T-helper 17 cell (primary cell): ENCODE measurements at regions not wholly inside any gene's neighbourhood (a gene's known extent, or its start where the extent isn't known, plus 50 kb on each side); places are given as distances from the start of the nearest gene placed in this dataset.
"Not testable (repeated sequence)": the region's sequence is repeated elsewhere in the genome, so short reads cannot be mapped to it uniquely, and the experiment has no call there.

Experiments
- ATAC-seq: fragments of 150-1000 bp; cut with Tn5 transposase; 2 replicates; pipeline ENCODE4 v1.10.0; 2021; ENCODE audit warnings: mild to moderate bottlenecking, moderate library complexity
- DNase-seq, 3 donors: peaks; one replicate each; pipeline versions ENCODE4 v3.0.0 to v3.0.0-alpha.2; 2020 to 2021
- H3K9me3 ChIP-seq: one replicate; pipeline ENCODE4 v1.7.0; 2013; ENCODE audit warnings: low read length, mild to moderate bottlenecking; ENCODE audit not compliant: control insufficient read depth, poor library complexity, severe bottlenecking
- H3K27ac Mint-ChIP-seq: one replicate; pipeline ENCODE4 v1.8.0; 2022; ENCODE audit warnings: mild to moderate bottlenecking, moderate library complexity, mixed read lengths
- H3K27me3 Mint-ChIP-seq: one replicate; pipeline ENCODE4 v1.8.0; 2022; ENCODE audit warnings: mixed read lengths
- H3K36me3 Mint-ChIP-seq: one replicate; pipeline ENCODE4 v1.8.0; 2022; ENCODE audit warnings: low read depth, mixed read lengths
- H3K4me1 Mint-ChIP-seq: one replicate; pipeline ENCODE4 v1.8.0; 2022; ENCODE audit warnings: mild to moderate bottlenecking, mixed read lengths
- H3K4me3 Mint-ChIP-seq: one replicate; pipeline ENCODE4 v1.8.0; 2022; ENCODE audit warnings: mild to moderate bottlenecking, moderate library complexity, mixed read lengths

DNA sequence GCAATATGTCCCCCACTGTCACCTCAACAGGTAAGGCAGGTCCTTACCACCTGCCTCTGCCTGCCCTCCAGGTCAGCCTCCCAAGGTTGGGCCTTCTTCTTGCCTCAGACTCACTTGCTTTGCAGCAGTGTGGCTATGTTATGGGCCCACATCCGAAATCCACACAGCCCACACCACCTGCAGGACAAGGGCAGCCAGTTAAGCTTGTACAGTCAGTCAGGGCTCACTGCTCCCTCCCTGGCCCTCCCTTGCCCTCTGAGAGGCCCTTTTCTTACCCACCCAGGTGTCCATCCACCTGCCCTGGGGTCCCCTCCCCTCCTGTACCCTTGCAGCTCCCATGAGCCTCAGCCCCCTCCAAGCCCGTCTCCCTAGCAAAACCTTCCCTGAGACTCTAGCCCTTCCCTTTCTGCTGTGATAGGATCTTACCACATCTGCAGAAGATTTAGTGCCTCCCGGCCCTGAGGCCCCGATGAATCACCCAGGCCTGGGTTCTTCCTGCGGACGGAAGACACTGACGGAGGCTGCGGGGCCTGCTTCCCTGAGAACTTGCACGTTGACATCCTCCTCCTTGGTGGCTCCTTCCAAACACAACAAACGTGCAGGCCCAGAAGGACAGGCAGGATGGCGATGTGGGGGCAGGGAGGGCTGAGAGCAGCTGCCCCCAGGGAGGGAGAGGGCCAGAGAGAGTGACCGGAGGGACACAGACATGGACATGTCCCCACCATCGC lies 5466.2 kb upstream of the TPTE start:
- H3K4me1 Mint-ChIP-seq, ATAC-seq, H3K4me3 Mint-ChIP-seq, DNase-seq, H3K27ac Mint-ChIP-seq, H3K27me3 Mint-ChIP-seq, H3K9me3 ChIP-seq, H3K36me3 Mint-ChIP-seq: not testable (repeated sequence)

DNA sequence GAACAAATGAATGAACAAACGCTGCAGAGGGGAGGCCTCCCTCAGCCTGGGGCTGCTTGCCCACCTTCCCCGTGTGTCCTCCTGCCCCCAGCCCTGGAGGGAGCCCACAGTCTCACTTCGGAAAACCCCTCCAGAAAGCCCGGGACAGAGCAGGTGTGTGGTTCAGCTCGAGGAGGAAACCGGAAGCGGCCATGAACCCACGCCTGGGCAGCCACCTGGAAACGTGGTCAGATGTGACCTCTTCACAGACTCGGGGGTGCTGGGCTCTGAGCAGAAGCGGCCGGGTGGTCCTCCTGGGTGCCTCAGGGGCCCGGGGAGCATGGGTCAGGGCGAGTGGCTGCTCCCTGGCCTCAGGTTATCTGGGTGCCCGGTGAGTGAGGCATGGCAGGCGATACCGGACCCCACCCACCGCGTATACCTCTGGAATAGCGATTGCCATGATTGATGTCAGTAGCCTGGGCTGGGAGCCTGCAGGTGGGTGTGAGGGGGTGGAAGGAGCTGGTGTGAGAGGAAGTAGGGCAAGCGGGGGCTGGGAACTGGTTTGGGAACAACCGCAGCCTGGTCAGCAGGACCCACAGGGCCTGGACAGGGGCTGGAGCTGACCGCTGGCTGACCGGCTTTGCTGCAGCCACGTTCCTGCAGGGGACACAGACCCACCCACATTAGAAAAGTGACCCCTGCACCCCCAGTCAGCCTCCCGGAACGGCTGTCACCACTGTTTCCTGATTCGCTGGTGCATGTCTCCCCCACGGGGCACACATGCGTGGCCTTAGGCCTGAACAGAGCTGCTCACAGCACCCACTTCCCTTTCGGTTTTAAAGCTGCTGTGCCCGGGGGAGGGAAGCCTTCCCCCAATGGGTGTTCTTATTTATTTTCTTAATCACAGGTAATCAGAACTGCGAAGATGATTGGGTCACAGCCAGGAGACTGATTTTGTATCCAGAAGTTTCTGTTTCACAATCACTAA lies 5465.1 kb upstream of the TPTE start:
- not testable (repeated sequence) for H3K4me3 Mint-ChIP-seq, H3K36me3 Mint-ChIP-seq, DNase-seq, H3K9me3 ChIP-seq, H3K27ac Mint-ChIP-seq, H3K27me3 Mint-ChIP-seq, H3K4me1 Mint-ChIP-seq
- ATAC-seq, result peak; percentile 89

DNA sequence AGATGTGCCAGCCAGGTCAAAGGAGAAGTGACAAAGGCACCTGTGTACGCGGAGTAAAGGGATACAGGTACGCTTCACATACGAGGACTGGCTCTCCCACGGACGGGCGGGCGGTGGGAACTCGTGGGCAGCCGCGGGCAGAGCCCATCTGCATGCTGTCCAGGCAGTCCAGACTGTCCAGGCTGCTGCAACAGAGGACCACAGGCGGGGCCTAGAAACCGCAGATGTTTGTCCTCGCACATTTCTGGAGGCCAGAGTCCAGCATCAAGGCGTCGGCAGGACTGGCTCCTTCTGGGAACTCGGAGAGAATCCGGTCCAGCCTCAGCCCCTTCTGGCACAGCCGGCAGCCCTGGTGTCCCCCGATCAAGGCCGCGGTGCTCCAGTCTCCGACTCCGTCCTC lies 5464.3 kb upstream of the TPTE start:
- H3K36me3 Mint-ChIP-seq, H3K27ac Mint-ChIP-seq, DNase-seq, H3K9me3 ChIP-seq, H3K27me3 Mint-ChIP-seq, H3K4me1 Mint-ChIP-seq, ATAC-seq, H3K4me3 Mint-ChIP-seq: not testable (repeated sequence)

- not testable (repeated sequence) for H3K27ac Mint-ChIP-seq, ATAC-seq, H3K4me3 Mint-ChIP-seq, H3K4me1 Mint-ChIP-seq, H3K9me3 ChIP-seq, H3K27me3 Mint-ChIP-seq, DNase-seq, H3K36me3 Mint-ChIP-seq
These were observed 5460.9 kb upstream of the TPTE start for GRCh38 chr21:5060364-5061083.

- ATAC-seq, H3K36me3 Mint-ChIP-seq, H3K9me3 ChIP-seq, H3K27me3 Mint-ChIP-seq, DNase-seq, H3K4me1 Mint-ChIP-seq, H3K4me3 Mint-ChIP-seq, H3K27ac Mint-ChIP-seq: not testable (repeated sequence)
These were observed 5456.7 kb upstream of the TPTE start for GRCh38 chr21:5064581-5065142.

DNA sequence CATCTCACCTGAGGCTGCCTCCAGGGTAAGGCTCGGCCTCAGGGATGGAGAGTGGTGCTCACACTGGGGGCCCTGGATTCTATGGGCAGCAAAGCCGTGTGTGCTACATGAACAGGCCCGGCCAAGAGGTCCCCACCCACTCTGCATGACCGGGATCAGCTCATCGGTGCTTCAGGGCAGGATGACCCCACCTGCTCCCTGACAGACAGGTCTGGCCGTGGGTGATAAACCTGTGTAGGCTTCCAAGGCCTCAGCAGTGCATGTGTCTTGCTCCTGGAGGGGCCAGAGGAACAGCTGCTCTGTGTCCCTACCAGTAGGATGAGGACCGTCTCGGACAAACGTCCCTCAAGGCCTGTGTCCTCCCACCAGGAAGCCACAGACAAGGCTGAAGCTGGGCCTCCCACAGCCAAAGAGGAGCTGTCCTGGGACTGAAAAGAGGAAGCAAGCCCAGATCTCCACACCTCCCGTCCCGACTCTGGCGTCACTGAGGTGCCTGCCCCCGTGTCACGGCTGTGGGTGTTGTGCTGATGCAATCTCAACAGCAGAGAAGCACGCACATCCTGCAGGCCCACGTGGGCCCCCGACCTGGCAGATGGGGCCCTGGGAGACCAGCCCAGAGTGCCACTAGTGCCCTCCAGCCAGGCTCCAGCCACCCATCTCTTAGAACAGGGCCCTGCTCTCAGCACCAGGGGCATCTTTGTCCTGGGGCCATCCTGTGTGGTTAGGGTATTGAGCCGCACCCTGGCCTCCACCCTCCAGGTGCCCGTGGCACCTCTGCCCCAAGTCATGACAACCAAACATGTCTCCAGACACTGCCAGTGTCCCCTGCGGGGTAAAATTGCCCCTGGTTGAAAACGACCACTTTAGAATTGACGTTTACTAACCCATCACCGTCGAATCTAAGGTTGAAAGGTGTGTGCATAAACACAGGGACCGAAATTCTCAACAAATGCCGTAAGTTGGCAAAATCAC lies 5455.9 kb upstream of the TPTE start:
- H3K9me3 ChIP-seq, H3K27ac Mint-ChIP-seq, H3K36me3 Mint-ChIP-seq, H3K27me3 Mint-ChIP-seq, H3K4me3 Mint-ChIP-seq, H3K4me1 Mint-ChIP-seq: not testable (repeated sequence)
- DNase-seq (peak in 2 of 3 donors; percentile 49 to 52), ATAC-seq (peak; percentile 99)

GRCh38 chr21:5066682-5067251 lies 5454.6 kb upstream of the TPTE start:
- not testable (repeated sequence) for H3K4me1 Mint-ChIP-seq, H3K27ac Mint-ChIP-seq, DNase-seq, H3K27me3 Mint-ChIP-seq, H3K4me3 Mint-ChIP-seq, ATAC-seq, H3K36me3 Mint-ChIP-seq, H3K9me3 ChIP-seq

- DNase-seq, H3K36me3 Mint-ChIP-seq, H3K27me3 Mint-ChIP-seq, ATAC-seq, H3K27ac Mint-ChIP-seq, H3K9me3 ChIP-seq, H3K4me3 Mint-ChIP-seq, H3K4me1 Mint-ChIP-seq: not testable (repeated sequence)
These were observed 5453.9 kb upstream of the TPTE start for GRCh38 chr21:5067326-5068048.

DNA sequence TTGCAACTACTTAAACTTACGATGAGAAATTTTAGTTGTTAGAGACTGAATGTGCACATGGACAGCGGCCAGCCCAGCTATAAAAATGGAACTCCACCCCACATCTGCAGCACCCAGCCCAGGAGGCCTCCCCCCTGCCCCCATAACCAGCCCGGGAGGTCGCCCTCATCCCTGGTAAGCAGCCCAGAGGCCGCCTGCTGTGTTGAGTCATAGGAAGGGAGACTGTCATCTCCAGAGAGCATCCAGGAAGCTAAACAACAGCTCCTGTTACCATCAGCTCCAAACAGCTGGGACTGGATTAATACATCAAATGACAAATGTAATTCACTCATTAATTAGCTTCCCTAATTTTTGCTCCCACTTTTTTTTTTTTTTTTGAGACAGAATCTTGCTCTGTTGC lies 5452.7 kb upstream of the TPTE start:
- not testable (repeated sequence) for ATAC-seq, H3K4me3 Mint-ChIP-seq, DNase-seq, H3K27ac Mint-ChIP-seq, H3K27me3 Mint-ChIP-seq, H3K4me1 Mint-ChIP-seq, H3K36me3 Mint-ChIP-seq, H3K9me3 ChIP-seq

DNA sequence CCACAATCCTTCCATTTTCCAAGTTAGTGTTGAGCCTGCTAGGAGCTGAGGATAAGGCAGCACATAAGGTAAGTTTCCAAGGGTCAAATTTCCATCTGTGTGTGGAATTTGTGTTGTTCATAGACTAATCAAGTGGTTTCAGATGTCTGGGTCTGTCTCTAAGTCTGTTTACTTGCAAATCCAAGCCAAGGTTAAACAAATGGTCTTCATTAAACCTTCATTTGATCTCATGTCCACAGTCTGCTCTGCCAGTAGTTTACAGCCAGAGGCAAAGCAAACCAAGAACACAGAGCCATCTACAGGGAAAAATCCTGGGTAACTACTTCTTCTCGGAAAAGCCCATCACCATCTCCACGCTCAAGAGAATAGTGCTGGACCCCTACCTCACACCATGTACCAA lies 5450.2 kb upstream of the TPTE start:
- not testable (repeated sequence) for H3K4me1 Mint-ChIP-seq, H3K9me3 ChIP-seq, H3K36me3 Mint-ChIP-seq, DNase-seq, H3K4me3 Mint-ChIP-seq, H3K27ac Mint-ChIP-seq, ATAC-seq, H3K27me3 Mint-ChIP-seq

DNA sequence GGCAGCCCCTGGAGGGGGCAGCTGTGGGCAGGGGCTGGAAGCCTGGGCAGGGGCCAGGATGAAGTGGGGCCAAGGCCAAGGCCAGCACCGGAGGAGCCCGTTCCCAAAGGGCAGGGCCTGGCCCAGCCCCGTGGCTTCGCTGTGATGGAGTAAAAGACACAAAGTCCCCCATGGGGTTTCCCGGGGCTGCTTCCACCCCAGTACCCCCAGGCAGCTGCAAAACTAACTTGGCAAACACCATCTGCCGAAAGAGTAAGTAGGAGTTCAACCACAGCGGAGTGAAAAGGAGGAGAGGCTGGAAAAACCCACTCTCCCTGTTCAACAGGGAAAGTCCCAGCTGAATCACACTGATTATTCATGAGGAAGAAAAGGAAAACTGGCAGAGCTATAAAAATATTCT lies 5444.5 kb upstream of the TPTE start:
- H3K4me1 Mint-ChIP-seq, H3K4me3 Mint-ChIP-seq, H3K27me3 Mint-ChIP-seq, H3K27ac Mint-ChIP-seq, H3K36me3 Mint-ChIP-seq, H3K9me3 ChIP-seq, DNase-seq, ATAC-seq: not testable (repeated sequence)
